Left kidney (tissue), 1 donor: ENCODE measurements at regions not wholly inside any gene's neighbourhood (a gene's known extent, or its start where the extent isn't known, plus 50 kb on each side); places are given as distances from the start of the nearest gene placed in this dataset.

Source experiments
- DNase-seq: peaks from one replicate; pipeline ENCODE4 v3.0.0-alpha.2; 2013

GRCh38 chr9:82153032-82153431 lies 164.5 kb downstream of the SPATA31D1 start:
- no peak for DNase-seq

DNA sequence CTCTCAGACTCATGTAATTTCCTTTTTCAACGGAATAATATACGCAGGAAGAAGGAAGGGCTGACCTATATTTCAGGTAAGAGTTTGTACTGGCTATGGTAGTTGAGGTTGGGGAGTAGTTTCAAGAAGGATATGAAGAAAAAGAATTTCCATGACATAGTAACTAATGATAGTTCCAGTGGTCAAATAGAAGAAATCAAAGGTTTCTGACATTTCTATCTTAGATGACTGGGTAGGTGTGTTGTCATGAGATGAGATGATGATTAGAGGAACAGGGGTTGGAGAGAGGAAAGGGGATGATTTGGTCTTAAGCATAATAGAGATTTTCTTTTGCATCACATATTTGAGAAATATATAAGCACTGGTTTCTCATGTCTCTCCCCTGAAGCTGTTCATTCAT lies 166.0 kb downstream of the SPATA31D1 start:
- DNase-seq = no peak

- no peak for DNase-seq
Measured at GRCh38 chr9:82161876-82162275, 173.3 kb downstream of the SPATA31D1 start.

GRCh38 chr9:82164159-82164558 lies 175.6 kb downstream of the SPATA31D1 start:
- no peak for DNase-seq

- DNase-seq = no peak
Measured at GRCh38 chr9:82167296-82167695, 178.7 kb downstream of the SPATA31D1 start.

DNA sequence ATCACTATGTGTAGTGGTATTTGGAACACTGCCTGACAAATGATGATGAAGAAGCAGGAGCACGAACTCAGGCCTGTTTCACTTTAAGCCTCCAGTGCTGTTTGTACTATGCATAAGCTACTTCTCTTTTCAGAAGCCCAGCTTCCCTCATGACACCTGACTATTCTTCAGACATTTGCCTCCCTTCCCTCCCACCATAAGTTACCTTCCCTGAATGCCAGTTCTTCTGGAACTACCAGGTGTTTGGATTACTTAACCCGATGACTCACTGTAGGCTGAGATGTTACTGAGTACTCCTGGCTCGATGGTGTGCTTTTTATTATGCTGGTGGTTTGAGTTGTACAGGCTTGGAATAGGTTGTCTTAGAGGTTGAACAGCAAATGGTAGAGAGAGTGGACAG lies 180.0 kb downstream of the SPATA31D1 start:
- DNase-seq = no peak

- no peak for DNase-seq
Measured at GRCh38 chr9:82170866-82171265, 182.3 kb downstream of the SPATA31D1 start.

- no peak for DNase-seq
Measured at GRCh38 chr9:82171271-82171670, 182.7 kb downstream of the SPATA31D1 start.

DNA sequence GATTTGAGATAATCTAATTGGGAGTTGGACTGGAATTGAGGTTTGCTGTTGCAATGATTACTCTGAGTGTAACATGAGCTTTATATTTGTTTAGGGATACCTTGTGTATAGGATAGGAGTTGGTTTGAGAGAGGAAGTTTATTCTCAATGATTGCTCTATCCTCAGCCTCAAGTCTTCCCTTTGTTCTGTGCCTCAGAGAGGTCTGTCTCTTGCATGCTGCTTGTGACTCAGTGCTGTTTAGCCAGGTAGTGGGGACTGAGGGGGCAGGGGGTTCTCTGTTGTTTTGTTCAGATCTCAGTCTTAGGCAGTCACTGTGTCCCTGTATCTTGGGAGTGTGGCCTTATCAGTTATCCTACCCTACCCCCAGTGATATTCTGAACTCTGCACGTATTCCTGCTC lies 192.1 kb downstream of the SPATA31D1 start:
- no peak for DNase-seq

GRCh38 chr9:82183181-82183860 lies 194.7 kb downstream of the SPATA31D1 start:
- no peak for DNase-seq

DNA sequence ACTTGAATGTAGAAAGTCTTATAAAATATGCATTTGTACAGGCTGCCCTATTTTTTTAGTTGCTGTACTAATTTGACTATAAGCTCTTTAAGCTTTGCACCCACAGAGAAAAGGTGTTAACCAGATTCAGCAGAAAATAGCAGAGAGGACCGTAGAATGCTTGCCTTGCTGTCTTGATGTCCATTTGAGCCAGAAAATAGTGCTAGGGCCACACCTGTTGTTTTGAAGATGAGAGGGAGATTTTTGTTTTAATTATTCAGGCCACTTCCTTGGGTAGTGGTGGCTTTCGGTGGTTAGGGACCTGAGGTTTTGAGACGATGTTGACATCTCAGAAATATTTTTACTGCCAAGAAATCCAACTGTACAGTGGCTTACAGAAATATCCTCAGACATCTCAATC lies 196.0 kb downstream of the SPATA31D1 start:
- no peak for DNase-seq

GRCh38 chr9:82188817-82189216 lies 200.2 kb downstream of the SPATA31D1 start:
- DNase-seq = no peak

DNA sequence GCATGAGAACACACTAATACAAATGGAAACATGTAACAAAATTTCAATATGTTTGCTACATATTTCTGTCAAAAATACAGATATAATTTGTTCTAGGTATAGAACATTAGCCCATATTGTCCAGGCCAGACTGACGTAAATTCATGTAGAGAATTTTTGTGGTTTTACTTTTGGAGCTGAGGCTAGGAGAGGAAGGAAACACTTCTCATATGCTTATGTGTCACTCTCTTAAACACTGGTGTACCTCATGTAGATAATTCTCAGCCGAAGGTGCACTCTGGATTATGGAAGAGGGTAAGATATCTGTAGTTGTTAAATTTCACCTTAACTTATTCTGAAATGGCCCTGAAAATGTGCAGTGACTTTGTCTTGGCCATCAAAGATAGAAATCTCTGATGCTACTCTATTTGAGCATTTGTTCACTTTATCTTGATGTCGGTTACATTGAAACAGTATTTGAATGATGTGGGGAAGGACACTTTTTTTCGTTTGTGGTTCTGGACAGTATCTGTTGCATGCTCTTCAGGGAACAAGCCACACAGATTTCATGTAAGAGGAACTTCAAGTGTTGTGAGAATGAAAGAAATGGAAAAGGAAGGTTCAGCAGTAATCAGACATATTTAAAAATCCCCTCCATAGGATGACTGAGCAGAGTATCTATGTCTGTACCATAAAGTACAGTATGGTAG lies 202.7 kb downstream of the SPATA31D1 start:
- DNase-seq = no peak

GRCh38 chr9:82192211-82192610 lies 203.6 kb downstream of the SPATA31D1 start:
- DNase-seq = no peak

- no peak for DNase-seq
Measured at GRCh38 chr9:82196622-82197441, 208.3 kb downstream of the SPATA31D1 start.

DNA sequence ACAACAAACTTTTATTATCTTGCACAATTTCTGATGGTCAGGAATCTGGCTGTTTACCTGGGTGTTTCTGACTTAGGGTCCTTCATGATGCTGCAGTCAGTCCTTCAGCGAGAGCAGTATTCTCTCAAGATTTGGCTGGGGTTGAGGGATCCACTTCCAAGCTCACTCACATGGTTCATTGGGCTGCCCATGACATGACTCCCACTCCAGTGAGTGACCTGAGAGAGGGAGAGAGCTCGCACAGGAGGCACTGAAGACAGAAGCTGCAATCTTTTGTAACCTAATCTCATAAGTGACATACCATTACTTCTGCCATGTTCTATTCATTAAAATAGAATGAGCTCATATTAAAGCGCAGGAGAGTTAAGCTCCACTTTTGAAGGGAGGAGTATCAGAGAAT lies 212.6 kb downstream of the SPATA31D1 start:
- peak; percentile 19 for DNase-seq

DNA sequence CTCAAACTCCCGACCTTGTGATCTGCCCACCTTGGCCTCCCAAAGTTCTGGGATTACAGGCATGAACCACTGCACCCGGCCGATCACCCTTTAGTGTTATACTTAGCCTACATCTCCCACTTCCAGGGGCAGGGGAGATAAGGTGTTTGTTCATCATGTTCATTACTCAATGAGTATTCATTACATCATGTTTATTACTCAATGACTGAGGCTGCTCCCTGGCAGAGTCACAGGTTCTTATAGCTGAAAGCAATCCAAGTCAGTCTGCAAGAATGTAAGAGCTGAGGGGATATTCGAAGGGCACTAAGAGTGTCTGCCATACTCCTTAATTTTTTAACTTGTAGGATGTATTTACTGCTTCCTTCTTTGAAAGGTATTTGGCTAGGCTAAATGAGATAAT lies 214.2 kb downstream of the SPATA31D1 start:
- DNase-seq = no peak

- DNase-seq = no peak
Measured at GRCh38 chr9:82206490-82206889, 217.9 kb downstream of the SPATA31D1 start.

DNA sequence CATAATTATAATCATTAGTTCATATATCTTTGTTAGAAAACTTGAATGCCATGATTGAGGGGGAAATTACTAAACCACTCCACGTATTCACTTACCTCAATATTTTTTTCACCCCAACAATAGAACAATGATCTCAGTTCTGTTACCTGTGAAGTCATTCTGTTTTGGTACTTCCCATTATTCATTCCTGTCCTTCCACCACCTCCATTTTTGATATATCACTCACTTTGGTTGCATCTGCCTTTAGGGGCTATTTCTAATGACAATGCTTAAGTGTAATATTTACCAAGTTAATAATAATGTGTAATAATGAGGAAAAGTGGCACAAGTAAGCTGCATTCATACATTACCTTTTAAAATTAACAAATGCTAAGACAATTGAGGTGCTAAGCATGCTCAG lies 218.4 kb downstream of the SPATA31D1 start:
- DNase-seq = no peak

DNA sequence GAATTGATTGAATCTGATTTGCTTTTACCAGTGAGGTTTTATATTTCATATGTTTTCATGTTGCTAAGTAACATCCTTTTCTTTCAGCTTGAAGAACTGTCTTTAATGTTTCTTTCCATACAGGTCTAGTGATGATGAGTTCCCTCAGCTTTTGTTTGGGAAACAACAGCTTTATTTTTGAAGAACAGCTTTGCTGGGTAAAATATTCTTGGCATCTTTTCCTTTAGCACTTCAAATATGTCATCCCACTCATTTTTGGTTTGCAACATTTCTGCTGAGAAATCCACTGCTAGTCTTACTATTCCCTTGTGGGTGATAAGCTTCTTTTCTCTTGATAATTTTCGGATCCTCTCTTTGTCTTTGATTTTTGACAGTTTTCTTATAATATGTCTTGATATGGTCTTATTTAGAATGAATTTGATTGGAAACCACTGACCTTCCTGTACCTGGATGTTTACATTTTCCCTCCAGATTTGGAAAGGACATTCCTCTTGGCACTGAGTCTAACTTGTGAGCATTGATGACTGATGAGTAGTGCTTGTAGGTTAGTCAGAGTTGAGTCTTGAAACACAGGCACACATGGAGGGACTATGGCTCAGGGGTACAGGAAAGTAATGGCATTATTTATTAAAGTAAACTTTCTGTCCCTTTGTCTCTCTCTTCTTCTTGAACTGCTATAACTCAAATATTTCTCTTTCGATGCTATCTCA lies 220.3 kb downstream of the SPATA31D1 start:
- DNase-seq = no peak

DNA sequence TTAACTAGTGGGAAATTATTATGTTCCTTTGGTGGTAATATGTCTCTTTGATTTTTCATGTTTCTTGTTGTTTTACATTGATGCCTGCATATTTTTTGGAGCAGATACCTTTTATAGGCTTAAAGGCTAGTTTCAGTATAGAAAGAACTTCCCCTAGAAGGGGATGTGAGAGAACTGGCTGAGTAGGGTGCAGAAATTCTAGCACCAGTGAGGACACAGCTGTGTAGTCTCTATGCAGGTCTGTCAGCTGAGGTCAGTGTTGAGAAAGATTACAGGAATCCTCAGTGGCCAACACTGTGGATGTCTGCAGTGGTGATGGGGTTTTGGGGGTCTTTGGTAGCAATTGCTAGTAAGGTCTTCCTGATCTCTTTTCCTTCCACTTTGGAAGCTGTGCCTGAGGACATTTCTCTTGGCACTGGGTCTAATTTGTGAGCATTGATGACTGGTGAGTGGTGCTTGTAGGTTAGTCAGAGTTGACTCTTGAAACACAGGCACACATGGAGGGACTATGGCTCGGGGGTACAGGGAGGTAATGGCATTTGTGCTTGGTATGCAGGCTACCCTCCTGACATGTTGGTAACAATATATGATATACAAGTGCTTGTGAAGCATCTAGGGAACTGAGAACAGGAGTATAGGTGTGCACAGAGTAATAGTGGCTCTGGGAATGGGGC lies 221.4 kb downstream of the SPATA31D1 start:
- no peak for DNase-seq

GRCh38 chr9:82212885-82213284 lies 224.3 kb downstream of the SPATA31D1 start:
- DNase-seq = no peak
